ENCODE measurements at regions not wholly inside any gene's neighbourhood (a gene's known extent, or its start where the extent isn't known, plus 50 kb on each side); places are given as distances from the start of the nearest gene placed in this dataset.

GRCh38 chr12:94033101-94033500 lies 115.3 kb upstream of the PLXNC1 start:
- Histone ChIP-seq H3K9ac (ENCODE audit: low read depth, low read length) (no peak overlapping the region), H3K27me3 (ENCODE audit: control insufficient read depth, insufficient read depth, low read length) (peaks cover 29% of the 10 kb centered on the region), H3K9me3 (replicated peaks; ENCODE audit: low read length) (no peaks in the 10 kb centered on the region), H3K36me3 (ENCODE audit: insufficient read depth, low read length) (no peaks in the 10 kb centered on the region), H3K4me1 (ENCODE audit: control insufficient read depth, insufficient read depth, low read length) (no peaks in the 10 kb centered on the region), H3K4me2 (ENCODE audit: low read length) (no peak overlapping the region), H3K4me3 (ENCODE audit: low read length) (no peak overlapping the region)

- no peaks in the 10 kb centered on the region for H3K9me3 ChIP-seq (replicated peaks; ENCODE audit: low read length)
- H3K4me2 ChIP-seq (ENCODE audit: low read length), result no peak overlapping the region
- peaks cover 29% of the 10 kb centered on the region for H3K27me3 ChIP-seq (ENCODE audit: control insufficient read depth, insufficient read depth, low read length)
- no peak overlapping the region for H3K4me3 ChIP-seq (ENCODE audit: low read length)
- H3K4me1 ChIP-seq (ENCODE audit: control insufficient read depth, insufficient read depth, low read length), result no peaks in the 10 kb centered on the region
- H3K36me3 ChIP-seq (ENCODE audit: insufficient read depth, low read length), result no peaks in the 10 kb centered on the region
- H3K9ac ChIP-seq (ENCODE audit: low read depth, low read length), result no peak overlapping the region
Observed at GRCh38 chr12:94033784-94034183, 114.6 kb upstream of the PLXNC1 start.

- no peaks in the 10 kb centered on the region for H3K4me1 ChIP-seq (ENCODE audit: control insufficient read depth, insufficient read depth, low read length)
- no peak overlapping the region for H3K4me3 ChIP-seq (ENCODE audit: low read length)
- peaks cover 14% of the 10 kb centered on the region for H3K27me3 ChIP-seq (ENCODE audit: control insufficient read depth, insufficient read depth, low read length)
- H3K9me3 ChIP-seq (replicated peaks; ENCODE audit: low read length), result no peaks in the 10 kb centered on the region
- no peak overlapping the region for H3K9ac ChIP-seq (ENCODE audit: low read depth, low read length)
- H3K36me3 ChIP-seq (ENCODE audit: insufficient read depth, low read length), result no peaks in the 10 kb centered on the region
- H3K4me2 ChIP-seq (ENCODE audit: low read length), result no peak overlapping the region
Observed at GRCh38 chr12:94037444-94037843, 110.9 kb upstream of the PLXNC1 start.

- no peaks in the 10 kb centered on the region for H3K36me3 ChIP-seq (ENCODE audit: insufficient read depth, low read length)
- H3K27me3 ChIP-seq (ENCODE audit: control insufficient read depth, insufficient read depth, low read length), result peaks cover 4% of the 10 kb centered on the region
- H3K9ac ChIP-seq (ENCODE audit: low read depth, low read length), result no peak overlapping the region
- no peaks in the 10 kb centered on the region for H3K4me1 ChIP-seq (ENCODE audit: control insufficient read depth, insufficient read depth, low read length)
- no peaks in the 10 kb centered on the region for H3K9me3 ChIP-seq (replicated peaks; ENCODE audit: low read length)
- no peak overlapping the region for H3K4me3 ChIP-seq (ENCODE audit: low read length)
- H3K4me2 ChIP-seq (ENCODE audit: low read length), result no peak overlapping the region
Observed at GRCh38 chr12:94038605-94039004, 109.8 kb upstream of the PLXNC1 start.

GRCh38 chr12:94039199-94039840 lies 109.1 kb upstream of the PLXNC1 start:
- H3K4me1 ChIP-seq (ENCODE audit: control insufficient read depth, insufficient read depth, low read length), result no peaks in the 10 kb centered on the region
- no peaks in the 10 kb centered on the region for H3K27me3 ChIP-seq (ENCODE audit: control insufficient read depth, insufficient read depth, low read length)
- H3K9me3 ChIP-seq (replicated peaks; ENCODE audit: low read length), result no peaks in the 10 kb centered on the region
- H3K36me3 ChIP-seq (ENCODE audit: insufficient read depth, low read length), result no peaks in the 10 kb centered on the region
- H3K4me3 ChIP-seq (ENCODE audit: low read length), result no peak overlapping the region
- H3K9ac ChIP-seq (ENCODE audit: low read depth, low read length), result no peak overlapping the region
- no peak overlapping the region for H3K4me2 ChIP-seq (ENCODE audit: low read length)

- Histone ChIP-seq H3K4me3 (ENCODE audit: low read length) (no peak overlapping the region), H3K36me3 (ENCODE audit: insufficient read depth, low read length) (no peaks in the 10 kb centered on the region), H3K9me3 (replicated peaks; ENCODE audit: low read length) (no peaks in the 10 kb centered on the region), H3K27me3 (ENCODE audit: control insufficient read depth, insufficient read depth, low read length) (no peaks in the 10 kb centered on the region), H3K9ac (ENCODE audit: low read depth, low read length) (no peak overlapping the region), H3K4me2 (ENCODE audit: low read length) (no peak overlapping the region), H3K4me1 (ENCODE audit: control insufficient read depth, insufficient read depth, low read length) (no peaks in the 10 kb centered on the region)
Observed at GRCh38 chr12:94039914-94040313, 108.5 kb upstream of the PLXNC1 start.

GRCh38 chr12:94041850-94042249 lies 106.5 kb upstream of the PLXNC1 start:
- Histone ChIP-seq H3K9ac (ENCODE audit: low read depth, low read length) (no peak overlapping the region), H3K4me3 (ENCODE audit: low read length) (no peak overlapping the region), H3K27me3 (ENCODE audit: control insufficient read depth, insufficient read depth, low read length) (no peaks in the 10 kb centered on the region), H3K36me3 (ENCODE audit: insufficient read depth, low read length) (no peaks in the 10 kb centered on the region), H3K4me2 (ENCODE audit: low read length) (no peak overlapping the region), H3K4me1 (ENCODE audit: control insufficient read depth, insufficient read depth, low read length) (no peaks in the 10 kb centered on the region), H3K9me3 (replicated peaks; ENCODE audit: low read length) (no peaks in the 10 kb centered on the region)

- H3K36me3 ChIP-seq (ENCODE audit: insufficient read depth, low read length), result no peaks in the 10 kb centered on the region
- no peaks in the 10 kb centered on the region for H3K4me1 ChIP-seq (ENCODE audit: control insufficient read depth, insufficient read depth, low read length)
- H3K4me3 ChIP-seq (ENCODE audit: low read length), result no peak overlapping the region
- no peak overlapping the region for H3K4me2 ChIP-seq (ENCODE audit: low read length)
- peaks cover 4% of the 10 kb centered on the region for H3K27me3 ChIP-seq (ENCODE audit: control insufficient read depth, insufficient read depth, low read length)
- H3K9me3 ChIP-seq (replicated peaks; ENCODE audit: low read length), result no peaks in the 10 kb centered on the region
- H3K9ac ChIP-seq (ENCODE audit: low read depth, low read length), result no peak overlapping the region
Observed at GRCh38 chr12:94042321-94042720, 106.1 kb upstream of the PLXNC1 start.

- Histone ChIP-seq H3K4me1 (ENCODE audit: control insufficient read depth, insufficient read depth, low read length) (no peaks in the 10 kb centered on the region), H3K9ac (ENCODE audit: low read depth, low read length) (no peak overlapping the region), H3K27me3 (ENCODE audit: control insufficient read depth, insufficient read depth, low read length) (peaks cover 18% of the 10 kb centered on the region), H3K4me3 (ENCODE audit: low read length) (no peak overlapping the region), H3K4me2 (ENCODE audit: low read length) (no peak overlapping the region), H3K36me3 (ENCODE audit: insufficient read depth, low read length) (no peaks in the 10 kb centered on the region), H3K9me3 (replicated peaks; ENCODE audit: low read length) (no peaks in the 10 kb centered on the region)
Observed at GRCh38 chr12:94046626-94047410, 101.6 kb upstream of the PLXNC1 start.

GRCh38 chr12:94047781-94048567 lies 100.4 kb upstream of the PLXNC1 start:
- Histone ChIP-seq H3K36me3 (ENCODE audit: insufficient read depth, low read length) (no peaks in the 10 kb centered on the region), H3K4me3 (ENCODE audit: low read length) (no peak overlapping the region), H3K9ac (ENCODE audit: low read depth, low read length) (no peak overlapping the region), H3K9me3 (replicated peaks; ENCODE audit: low read length) (no peaks in the 10 kb centered on the region), H3K4me2 (ENCODE audit: low read length) (no peak overlapping the region), H3K27me3 (ENCODE audit: control insufficient read depth, insufficient read depth, low read length) (peaks cover 18% of the 10 kb centered on the region), H3K4me1 (ENCODE audit: control insufficient read depth, insufficient read depth, low read length) (peaks cover under 1% of the 10 kb centered on the region)

GRCh38 chr12:94048757-94049156 lies 99.6 kb upstream of the PLXNC1 start:
- Histone ChIP-seq H3K27me3 (ENCODE audit: control insufficient read depth, insufficient read depth, low read length) (peaks cover 18% of the 10 kb centered on the region), H3K4me1 (ENCODE audit: control insufficient read depth, insufficient read depth, low read length) (peaks cover 5% of the 10 kb centered on the region), H3K36me3 (ENCODE audit: insufficient read depth, low read length) (no peaks in the 10 kb centered on the region), H3K9me3 (replicated peaks; ENCODE audit: low read length) (no peaks in the 10 kb centered on the region), H3K4me3 (ENCODE audit: low read length) (no peak overlapping the region), H3K9ac (ENCODE audit: low read depth, low read length) (no peak overlapping the region), H3K4me2 (ENCODE audit: low read length) (no peak overlapping the region)
